CD4-positive, alpha-beta T cell treated with Interleukin-10 for 1 hour (primary cell): ENCODE measurements at regions not wholly inside any gene's neighbourhood (a gene's known extent, or its start where the extent isn't known, plus 50 kb on each side); places are given as distances from the start of the nearest gene placed in this dataset.
"Not testable (repeated sequence)": the region's sequence is repeated elsewhere in the genome, so short reads cannot be mapped to it uniquely, and the experiment has no call there.

Experiments
- DNase-seq: peaks from one replicate; pipeline ENCODE4 v3.0.0-alpha.2; 2020

GRCh38 chr2:175679231-175679630, 322.8 kb downstream of the LNPK start:
- no peak for DNase-seq

- no peak for DNase-seq
Observed at GRCh38 chr2:175677880-175678279, 324.2 kb downstream of the LNPK start.

DNA sequence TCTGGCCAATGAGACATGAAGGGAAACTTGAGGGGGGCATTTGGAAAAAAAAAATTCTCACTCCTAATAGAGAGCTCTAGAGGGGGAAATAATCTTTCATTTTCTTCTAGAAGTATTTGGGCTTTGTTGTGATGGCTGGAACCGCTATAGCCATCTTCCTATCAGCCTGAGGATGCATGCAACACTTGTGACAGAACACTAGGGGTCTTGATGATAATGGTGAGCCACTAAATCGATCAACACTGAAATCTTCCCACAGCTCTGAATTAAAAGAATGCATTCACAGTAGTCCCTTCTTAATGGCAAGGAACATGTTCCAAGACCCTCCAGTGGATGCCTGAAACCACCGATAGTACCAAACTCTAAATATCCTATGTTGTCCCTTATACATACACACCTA, 325.3 kb downstream of the LNPK start:
- no peak for DNase-seq

GRCh38 chr2:175668804-175669203, 333.3 kb downstream of the LNPK start:
- DNase-seq, result not testable (repeated sequence)

GRCh38 chr2:175662335-175662734, 339.7 kb downstream of the LNPK start:
- DNase-seq, result no peak

- no peak for DNase-seq
Observed at GRCh38 chr2:175648577-175649063, 353.4 kb downstream of the LNPK start.

GRCh38 chr2:175647058-175647457, 355.0 kb downstream of the LNPK start:
- DNase-seq, result no peak

DNA sequence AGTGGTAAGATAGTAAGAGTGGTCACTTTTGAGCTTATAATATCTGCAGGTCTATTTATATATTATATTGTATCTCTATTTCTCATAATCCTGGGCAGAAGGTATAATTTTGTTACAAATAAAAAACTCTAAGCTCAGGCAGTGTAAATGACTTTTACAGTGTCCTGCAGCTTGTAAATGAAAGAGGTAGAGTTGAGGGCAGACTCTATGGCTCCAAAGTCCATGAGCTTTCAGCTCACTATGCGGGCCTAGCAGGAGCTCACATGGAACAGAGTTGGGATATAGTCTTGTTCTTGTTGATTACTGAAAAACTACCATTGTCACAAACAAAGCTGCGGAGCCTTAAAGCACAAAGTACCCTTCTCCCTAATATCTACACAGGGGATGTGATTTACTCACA, 361.4 kb downstream of the LNPK start:
- DNase-seq, result no peak

DNA sequence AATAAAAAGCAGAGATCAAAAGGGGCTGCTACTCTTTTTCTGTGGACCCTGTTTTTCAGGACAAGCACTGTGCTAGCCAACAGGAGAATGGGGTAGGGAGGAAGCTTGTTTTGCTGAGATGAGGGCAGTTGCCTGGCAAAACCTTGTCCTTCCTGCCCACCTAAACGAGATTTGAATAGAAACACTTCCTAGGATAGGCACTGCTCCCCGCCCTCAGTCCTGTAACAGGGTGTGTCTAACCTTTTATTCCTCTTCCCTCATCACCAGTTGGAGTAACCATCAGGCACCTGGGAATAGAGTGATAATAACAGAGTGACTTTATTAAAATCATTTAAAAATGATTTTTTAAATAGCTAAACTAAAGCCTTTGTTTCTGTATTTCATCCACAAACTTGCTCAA, 368.8 kb downstream of the LNPK start:
- DNase-seq, result no peak

GRCh38 chr2:175631245-175631623, 370.8 kb downstream of the LNPK start:
- DNase-seq, result no peak

- DNase-seq, result no peak
Observed at GRCh38 chr2:175630280-175631244, 371.5 kb downstream of the LNPK start.

GRCh38 chr2:175628243-175628642, 373.8 kb downstream of the LNPK start:
- DNase-seq, result no peak

DNA sequence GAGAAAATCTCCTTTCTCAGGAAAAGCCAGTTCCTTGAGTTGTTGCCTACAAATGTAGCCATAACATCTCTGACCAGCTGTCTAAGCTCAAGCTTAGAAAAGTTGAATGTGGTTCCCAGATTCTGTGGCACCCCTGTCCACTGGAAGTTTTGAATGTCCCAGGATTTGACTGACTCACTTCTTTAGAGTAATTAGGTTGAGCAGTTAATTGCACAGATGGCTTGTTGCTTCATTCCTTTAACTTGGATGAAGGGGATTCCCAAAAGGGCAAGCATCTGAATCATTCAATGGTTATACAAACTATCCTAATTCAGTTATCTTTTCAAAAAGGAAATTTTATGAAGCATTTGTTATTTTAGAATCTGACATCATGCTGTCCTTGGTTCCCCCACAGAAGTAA, 374.7 kb downstream of the LNPK start:
- DNase-seq, result no peak

GRCh38 chr2:175626796-175627195, 375.3 kb downstream of the LNPK start:
- DNase-seq, result no peak

DNA sequence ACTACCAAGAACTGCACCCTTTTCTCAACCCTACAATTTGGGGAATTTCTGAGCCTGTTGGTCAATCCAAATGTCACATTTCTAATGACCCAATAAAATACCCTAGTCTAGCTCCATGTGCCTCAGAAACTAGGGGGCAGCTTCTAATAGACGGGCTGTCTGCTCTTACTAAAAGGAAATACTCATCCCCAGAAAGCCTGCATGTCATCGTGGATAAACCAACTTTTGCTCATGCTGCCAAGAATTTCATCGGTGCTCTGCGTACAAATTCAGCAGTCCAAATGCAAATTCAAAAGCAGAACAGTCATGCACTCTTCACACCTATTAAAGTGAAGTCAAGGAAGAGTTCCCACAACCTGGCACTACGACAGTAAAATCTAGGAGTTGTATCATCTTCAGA, 377.3 kb downstream of the LNPK start:
- no peak for DNase-seq

DNA sequence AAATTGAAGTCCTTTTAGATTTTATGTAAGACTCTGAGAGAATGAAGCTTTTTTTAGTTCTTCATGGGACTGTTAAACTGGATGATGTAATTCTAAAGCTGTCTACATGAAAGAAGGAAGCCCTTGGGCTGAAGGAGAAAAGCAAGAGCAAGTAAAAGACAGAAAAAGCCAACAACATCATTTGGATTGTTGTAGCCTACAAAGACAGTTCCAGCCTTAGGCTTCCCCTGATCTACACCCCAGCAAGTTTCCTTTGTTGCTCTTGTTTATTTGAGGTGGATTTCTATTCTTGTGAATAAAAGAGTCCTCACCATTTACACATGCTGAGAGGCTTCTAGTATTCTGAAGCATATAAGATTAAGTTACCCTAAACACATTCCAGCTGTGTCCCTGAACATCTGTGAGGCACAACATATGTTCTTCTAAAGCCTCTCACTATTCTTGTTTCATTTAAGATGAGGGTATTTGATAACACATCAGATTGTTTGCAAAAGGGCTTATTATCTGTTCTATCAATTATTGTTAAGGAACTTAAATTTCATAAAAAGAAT, 377.8 kb downstream of the LNPK start:
- no peak for DNase-seq

DNA sequence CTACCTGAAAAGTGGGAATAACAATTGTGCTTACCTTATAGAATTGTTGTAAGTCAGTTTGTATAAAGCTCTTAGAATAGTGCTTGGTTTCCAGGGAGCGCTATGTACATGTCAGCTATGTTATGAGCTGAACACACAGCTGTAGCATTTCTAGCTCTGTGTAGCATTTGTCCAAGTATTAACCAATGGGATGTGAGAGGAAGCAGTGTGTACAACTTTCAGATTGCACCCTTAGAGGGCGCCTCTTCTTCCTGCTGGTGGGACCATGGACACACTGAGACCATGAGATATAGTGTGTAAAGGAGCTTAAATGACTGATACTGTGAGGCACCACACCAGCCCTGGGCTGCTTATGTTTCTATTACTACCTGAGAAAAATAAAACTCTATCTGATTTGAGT, 380.2 kb downstream of the LNPK start:
- no peak for DNase-seq

DNA sequence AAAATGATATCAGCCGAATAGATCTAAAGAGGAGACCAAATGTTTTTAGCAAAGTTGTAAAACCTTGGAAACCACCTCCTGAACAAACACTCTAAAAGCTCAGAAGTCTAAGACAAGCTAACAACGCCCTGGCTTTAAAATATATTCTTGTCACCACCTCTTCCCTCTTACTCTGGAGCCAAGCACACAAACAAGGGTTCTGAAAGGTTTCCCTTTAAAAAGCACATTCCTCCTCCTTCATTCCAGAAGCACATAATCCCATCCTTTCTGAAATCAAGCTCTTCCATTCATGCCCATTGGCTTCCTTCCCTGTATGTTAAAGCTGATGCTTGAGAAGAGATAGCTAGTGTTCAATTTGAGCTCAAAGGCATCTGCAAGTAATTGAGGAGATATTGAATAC, 382.0 kb downstream of the LNPK start:
- DNase-seq, result no peak

DNA sequence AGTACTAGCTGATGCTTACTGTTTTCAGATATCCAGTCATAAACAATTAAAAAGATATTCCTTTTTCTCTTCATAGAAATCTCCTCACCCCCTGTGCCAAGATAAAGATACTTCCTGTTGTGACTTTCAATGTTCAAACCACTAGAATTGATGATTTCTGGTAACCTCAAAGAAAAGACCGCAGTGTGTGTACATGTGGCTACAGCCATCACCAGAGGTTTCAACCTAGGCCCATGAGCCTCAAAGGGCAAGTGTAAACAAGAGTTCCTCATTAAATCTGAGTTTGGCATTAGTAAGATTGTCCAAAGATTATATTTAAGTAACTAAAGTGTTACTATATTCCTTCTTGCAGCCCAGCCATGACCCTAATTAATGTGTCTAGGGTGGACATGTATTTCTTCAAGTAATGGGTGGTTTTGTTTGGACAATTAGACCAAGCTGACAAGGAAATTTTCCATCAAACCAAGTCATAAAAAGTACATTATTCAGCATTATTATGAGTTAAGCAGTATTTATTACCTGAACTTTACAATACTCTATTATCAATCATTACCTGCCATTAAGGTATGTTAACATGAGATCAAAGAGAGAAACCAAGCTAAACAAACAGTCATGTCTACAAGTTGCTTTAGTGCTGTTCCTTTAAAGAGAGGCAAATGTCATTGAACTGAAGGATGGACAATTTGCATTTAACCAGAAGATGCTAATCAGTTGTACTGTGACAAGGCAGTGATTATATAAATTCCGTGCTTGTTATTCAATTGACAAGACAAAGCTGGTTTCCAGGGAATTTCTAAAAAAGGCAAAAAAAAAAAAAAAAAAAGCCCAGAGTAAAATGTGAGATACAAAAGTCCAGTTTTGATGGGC, 382.7 kb downstream of the LNPK start:
- DNase-seq, result no peak

- DNase-seq, result no peak
Observed at GRCh38 chr2:175612280-175612679, 389.8 kb downstream of the LNPK start.

DNA sequence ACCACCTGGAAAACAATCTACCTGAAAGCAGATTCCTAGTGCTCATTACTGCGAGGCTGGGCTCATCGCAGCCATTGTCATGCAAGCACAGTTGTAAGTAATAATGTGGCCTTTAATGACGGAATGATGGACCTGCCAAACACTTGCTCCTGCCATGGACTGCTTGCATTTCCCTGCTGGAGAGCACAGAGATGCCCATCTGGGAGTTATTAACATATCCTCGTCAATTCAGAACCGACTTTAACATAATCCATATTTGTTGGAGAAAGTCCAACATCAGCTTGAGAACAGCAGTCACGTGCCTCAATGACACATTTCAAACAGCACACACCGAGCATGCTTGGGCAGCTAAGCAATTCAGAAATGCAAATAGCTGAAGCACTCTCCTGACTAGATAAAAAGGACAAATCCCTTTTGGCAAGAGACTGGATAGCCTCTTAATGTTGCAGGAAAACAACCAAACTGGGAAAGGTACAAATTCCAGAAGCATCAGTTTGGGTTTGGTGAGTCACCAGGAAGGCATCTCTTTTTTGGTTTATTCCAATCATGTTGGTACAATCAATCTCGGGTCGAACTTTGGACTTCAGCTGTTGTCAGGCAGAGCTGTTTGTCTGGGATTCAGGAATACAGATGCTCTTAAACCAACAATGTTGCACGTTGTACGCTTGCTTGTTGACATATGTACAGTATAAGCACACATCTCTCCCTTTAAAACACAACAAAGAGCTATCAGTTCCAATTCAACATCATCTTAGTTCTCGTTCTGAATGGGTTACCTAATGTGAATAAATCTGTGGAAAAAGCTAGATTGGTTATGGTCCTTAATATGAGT, 395.8 kb downstream of the LNPK start:
- no peak for DNase-seq

- no peak for DNase-seq
Observed at GRCh38 chr2:175605640-175606009, 396.4 kb downstream of the LNPK start.

GRCh38 chr2:175601969-175602368, 400.1 kb downstream of the LNPK start:
- no peak for DNase-seq
